GM19438 (cell line): ENCODE measurements at regions not wholly inside any gene's neighbourhood (a gene's known extent, or its start where the extent isn't known, plus 50 kb on each side); places are given as distances from the start of the nearest gene placed in this dataset.
"Not testable (repeated sequence)": the region's sequence is repeated elsewhere in the genome, so short reads cannot be mapped to it uniquely, and the experiment has no call there.

Source experiments
- ATAC-seq: cut with Tn5 transposase; IDR thresholded peaks from one replicate; pipeline ENCODE4 v1.9.1; 2021; ENCODE audit warnings: low read depth; ENCODE audit not compliant: unreplicated experiment

- ATAC-seq = not testable (repeated sequence)
Measured at GRCh38 chr11:37969336-37969735, 1371.3 kb upstream of the RAG2 start.

DNA sequence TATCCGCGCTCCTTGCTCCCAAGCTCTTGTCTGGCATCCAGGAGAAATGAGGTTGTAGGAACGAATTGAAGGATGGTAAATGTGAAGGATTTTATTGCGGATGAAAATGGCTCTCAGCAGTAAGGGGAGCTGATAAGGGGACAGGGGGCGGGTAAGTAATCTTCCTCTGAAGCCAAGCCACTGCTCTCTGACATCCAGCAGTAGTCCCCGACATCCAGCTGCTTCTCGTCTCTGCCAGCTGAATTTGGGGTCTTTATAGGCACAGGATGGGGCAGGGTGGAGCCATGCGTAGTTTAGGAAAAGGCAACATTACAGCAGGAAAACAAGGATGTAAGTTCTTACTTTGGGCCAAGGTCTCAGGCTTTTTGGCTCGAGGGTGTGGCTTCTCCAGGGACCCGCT, 1370.1 kb upstream of the RAG2 start:
- no peak for ATAC-seq

- no peak for ATAC-seq
Measured at GRCh38 chr11:37967635-37968034, 1369.6 kb upstream of the RAG2 start.

- ATAC-seq = no peak
Measured at GRCh38 chr11:37963440-37963839, 1365.4 kb upstream of the RAG2 start.

DNA sequence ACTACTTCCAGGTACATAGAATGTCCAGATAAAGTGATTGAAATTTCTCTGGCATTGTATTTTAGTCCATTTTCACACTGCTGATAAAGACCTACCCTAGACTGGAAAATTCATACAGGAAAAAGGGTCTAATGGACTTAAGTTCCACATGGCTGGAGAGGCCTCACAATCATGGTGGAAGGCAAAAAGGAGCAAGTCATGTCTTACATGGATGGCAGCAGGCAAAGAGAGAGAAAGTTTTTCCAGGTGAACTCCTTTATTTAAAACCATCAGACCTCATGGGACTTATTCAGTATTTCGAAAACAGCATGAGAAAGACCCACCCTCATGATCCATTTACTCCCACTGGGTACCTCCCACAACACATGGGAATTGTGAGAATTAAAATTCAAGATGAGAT, 1359.7 kb upstream of the RAG2 start:
- ATAC-seq = no peak

DNA sequence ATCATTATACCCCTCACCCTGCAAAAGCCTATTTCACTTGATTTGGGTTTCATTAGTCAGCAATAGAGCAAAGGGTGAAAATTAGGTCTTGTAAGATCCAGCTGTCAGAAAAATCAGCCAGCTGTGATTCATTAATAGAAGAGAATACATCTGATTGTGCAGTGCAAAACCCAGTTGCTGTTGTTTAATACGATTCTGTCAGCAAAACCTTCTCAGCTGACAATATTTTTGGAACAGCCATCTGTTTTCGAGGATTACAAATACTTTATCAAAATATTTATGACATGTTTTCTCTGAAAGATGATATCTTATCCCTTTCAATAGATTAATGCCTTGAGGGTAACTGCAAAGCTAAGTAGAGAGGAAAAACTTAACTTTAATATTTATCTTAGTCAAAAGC, 1354.0 kb upstream of the RAG2 start:
- no peak for ATAC-seq

DNA sequence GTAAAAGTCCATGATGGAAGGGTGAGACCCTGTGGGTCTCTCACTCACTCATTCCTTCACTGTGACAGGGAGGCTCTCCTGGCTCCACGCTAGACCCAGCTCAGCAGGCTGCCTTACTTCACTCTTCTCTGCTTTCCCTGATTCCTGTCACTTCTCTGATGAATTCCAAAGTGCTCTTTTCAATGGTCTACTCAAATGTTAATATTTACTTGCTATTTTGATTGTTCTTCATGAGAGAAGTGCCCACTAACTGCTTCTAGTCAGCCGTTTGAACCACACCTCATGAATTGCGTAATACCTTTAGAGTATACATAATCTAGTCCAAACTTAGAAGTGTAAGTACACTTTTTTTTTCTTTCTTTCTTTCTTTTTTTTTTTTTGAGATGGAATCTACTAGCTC, 1350.2 kb upstream of the RAG2 start:
- ATAC-seq = no peak

DNA sequence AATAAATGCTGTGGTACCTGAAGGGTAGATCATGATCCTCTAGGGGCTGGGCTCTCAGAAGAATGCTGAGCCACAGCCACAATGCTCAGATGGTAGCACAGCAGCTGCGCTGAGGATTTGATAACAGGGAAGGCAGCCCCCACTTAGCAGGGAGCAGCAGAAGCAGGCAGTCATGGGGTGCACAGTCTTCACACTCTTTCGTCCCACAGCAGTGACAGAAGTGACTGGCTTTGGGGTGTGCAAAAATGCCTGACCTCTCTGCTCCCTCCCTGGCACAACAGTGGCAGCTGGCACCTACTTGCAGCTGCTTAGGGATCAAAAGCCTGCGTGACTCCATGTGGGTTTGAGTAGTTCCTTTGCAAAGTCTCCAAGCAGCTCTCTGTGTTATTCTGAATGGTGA, 1349.8 kb upstream of the RAG2 start:
- no peak for ATAC-seq

DNA sequence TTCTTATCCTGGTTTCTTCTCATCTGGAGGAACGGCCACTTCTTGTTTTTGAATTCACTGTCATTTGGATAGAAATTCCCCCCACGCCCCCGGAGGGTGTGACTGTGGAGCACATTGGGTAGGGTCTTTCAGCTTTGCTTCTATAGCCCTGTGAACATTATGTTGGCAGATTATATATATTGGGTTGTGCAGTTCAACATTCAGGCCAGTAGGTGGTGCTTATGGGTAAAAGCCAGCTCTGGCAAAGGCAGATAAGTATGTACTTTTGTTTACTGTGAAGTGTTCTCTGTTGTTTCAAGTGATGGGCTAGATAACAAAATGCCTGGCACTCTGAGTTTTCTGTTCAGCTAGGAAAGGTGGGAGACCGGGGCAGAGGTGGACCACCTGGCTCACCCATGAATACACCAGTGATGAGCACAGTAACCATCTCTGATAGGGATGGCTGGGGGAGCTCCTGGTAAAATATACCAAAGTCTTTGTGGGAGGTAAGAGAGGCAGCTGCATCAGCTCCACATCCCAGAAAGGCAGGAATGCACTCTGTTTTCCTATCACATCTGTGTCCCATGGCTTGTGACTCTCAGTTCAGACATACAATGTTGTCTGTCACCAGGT, 1348.2 kb upstream of the RAG2 start:
- ATAC-seq = peak; percentile 60

DNA sequence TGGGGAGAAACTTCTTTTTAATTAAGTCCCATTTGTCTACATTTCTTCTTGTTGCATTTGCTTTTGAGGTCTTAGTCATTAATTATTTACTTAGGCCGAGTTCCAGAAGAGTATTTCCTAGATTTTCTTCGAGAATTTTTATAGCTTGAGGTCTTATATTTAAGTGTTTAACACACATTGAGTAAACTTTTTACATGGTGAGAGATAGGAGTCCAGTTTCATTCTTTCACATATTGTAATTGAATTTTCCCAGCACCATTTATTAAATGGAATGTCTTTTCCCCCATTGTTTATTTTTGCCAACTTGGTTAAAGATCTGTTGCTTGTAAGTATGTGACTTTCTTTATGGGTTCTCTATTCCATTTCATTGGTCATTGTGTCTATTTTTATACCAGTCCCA, 1344.0 kb upstream of the RAG2 start:
- no peak for ATAC-seq

DNA sequence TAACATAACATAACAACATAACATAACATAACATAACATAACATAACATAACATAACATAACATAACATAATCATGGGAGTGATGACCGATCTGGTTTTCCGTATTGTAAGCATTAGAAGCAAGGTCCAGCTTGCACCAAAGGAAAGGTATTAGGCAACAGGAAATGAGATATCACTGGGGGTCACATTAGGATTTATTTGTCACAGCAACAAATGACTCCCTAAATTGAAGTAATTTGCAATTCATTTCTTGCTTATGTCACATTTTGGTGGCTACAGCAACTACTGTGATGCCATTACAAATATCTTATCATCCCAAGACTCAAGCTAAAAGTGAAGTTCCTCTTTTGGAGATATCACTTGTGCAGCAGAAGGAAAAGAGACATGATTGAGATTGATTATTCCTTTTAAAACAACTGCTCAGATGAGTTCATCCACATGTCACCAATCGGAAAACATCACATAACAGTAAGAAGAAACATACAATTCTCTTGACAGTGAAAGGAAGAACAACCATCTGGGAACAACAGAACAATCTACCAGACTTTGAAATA, 1331.1 kb upstream of the RAG2 start:
- no peak for ATAC-seq

GRCh38 chr11:37926772-37927171, 1328.7 kb upstream of the RAG2 start:
- no peak for ATAC-seq

DNA sequence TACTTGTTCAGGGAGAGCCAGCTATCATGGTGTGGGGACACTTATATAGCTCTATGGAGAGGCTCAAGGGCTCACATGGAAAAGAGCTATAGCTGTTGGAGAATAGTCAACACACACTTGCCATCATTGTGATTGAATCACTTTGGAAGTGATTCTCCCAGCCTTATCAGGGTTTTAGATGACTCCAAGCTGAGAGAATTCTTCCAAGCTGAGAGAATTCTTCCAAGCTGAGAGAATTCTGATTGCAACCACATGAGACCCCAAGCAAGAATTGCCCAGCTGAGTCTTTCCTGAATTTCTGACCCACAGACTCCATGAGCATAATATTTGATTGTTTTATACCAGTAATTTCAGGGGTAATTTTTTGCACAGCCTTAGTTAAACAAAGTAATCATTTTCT, 1318.3 kb upstream of the RAG2 start:
- ATAC-seq = no peak

DNA sequence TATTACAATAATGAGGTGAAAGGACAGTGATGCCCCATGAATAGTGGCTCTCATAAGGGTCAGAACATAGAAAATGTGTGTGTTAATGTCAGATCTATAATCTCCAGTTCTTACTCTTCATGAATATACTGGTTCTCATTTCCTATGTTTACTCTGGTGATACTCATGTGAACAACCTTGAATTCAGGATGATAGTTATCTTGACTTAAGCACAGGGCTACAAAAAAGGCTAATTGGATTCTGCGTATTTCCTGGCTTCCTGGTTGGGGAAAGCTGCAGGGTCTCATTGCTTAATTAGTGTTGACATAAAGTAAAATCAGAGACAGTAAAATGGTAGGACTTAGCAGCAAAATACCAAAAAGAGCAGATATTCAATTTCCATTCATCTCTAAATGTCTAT, 1316.8 kb upstream of the RAG2 start:
- ATAC-seq = no peak

GRCh38 chr11:37908219-37908548, 1310.1 kb upstream of the RAG2 start:
- no peak for ATAC-seq

GRCh38 chr11:37907436-37908218, 1309.6 kb upstream of the RAG2 start:
- ATAC-seq = no peak

DNA sequence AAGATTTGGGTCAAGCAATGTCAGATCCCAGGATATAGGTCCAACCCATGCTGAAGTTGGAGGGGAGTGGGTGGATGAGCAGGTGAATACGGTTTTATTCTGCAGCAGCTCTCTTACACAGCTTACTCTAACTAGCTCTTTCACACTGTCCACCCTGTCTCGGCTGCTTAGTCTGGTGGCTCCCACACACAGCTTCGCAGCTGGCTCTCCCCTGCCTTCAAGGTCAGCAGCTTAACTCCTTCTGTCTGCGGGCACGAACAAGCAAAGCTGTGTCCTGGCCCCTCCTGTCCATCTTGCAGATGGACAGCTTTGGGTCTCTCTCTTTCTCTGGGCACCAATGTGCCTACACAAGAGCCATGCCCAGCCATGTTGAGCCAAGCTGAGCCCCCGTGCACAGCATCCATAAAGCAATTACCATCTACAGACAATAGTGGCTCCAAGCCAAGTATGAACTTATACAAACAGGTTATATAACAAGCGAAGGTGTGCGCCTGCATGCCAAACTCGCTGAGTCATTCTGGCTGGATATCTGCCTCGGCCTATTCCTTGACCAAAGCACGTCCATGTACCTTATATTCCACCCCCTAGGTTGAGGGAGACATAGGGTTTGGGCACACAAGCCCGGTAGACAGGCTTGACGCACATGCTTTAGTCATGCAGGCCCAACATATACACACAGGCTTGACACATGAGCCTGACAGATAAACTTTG, 1307.8 kb upstream of the RAG2 start:
- no peak for ATAC-seq

- ATAC-seq = no peak
Measured at GRCh38 chr11:37896016-37896415, 1298.0 kb upstream of the RAG2 start.

GRCh38 chr11:37881741-37882140, 1283.7 kb upstream of the RAG2 start:
- no peak for ATAC-seq

DNA sequence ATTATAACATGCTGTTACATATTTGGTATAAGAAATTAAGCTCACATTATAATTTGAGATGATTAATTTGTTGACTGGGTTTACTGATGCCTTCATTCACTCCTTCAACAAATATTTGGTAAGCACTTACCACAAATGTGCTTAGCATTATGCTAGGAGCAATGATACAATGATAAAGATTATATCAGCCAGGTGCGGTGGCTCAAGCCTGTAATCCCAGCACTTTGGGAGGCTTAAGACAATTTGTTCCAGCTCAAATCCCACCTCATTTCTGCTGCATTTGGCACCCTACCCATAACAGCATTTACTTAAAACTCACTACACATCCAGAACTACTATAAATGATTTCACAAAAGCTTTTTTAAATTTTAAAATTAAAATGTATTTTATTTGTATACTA, 1263.6 kb upstream of the RAG2 start:
- ATAC-seq = no peak

GRCh38 chr11:37858806-37859537, 1260.9 kb upstream of the RAG2 start:
- not testable (repeated sequence) for ATAC-seq
